Mammary epithelial cell (primary cell): ENCODE measurements at regions not wholly inside any gene's neighbourhood (a gene's known extent, or its start where the extent isn't known, plus 50 kb on each side); places are given as distances from the start of the nearest gene placed in this dataset.

Experiments
- EZH2 ChIP-seq: IDR thresholded peaks from 2 replicates; pipeline ENCODE4 v1.6.1; 2012; ENCODE audit warnings: low read length, inconsistent platforms, borderline replicate concordance
- TF ChIP-seq, protein P1 (sequence below), 2 donors: IDR thresholded peaks in 1 of 2; conservative IDR thresholded peaks in 1 of 2; 2 replicates each; pipeline ENCODE4 v1.5.1; 2011 to 2012; ENCODE audit warnings: inconsistent platforms in 2 of 2, low read length in 2 of 2, mild to moderate bottlenecking in 2 of 2, control low read depth in 1 of 2, low read depth in 1 of 2; ENCODE audit not compliant: insufficient read depth in 1 of 2; ENCODE audit errors: extremely low read depth in 1 of 2

DNA sequence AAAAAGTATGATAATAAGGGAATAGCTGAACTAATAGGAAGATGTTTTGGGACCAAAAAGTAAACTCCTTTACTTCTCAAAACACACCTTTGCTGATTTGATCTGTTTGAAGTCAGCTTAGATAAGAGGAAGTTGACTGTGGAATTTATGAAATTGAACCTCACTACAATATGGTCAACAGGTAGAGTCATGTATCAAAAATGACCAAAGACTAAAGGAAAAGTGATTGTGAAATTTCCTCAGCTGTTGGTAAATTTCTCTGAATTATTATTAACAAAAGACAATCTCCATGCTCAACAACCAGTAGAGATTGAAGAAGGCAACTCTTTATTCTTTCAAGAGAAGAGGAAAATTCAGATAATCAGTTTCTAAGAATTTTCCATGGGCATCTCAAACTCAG, 826.5 kb downstream of the KCNA4 start:
- TF ChIP-seq, protein P1, sequence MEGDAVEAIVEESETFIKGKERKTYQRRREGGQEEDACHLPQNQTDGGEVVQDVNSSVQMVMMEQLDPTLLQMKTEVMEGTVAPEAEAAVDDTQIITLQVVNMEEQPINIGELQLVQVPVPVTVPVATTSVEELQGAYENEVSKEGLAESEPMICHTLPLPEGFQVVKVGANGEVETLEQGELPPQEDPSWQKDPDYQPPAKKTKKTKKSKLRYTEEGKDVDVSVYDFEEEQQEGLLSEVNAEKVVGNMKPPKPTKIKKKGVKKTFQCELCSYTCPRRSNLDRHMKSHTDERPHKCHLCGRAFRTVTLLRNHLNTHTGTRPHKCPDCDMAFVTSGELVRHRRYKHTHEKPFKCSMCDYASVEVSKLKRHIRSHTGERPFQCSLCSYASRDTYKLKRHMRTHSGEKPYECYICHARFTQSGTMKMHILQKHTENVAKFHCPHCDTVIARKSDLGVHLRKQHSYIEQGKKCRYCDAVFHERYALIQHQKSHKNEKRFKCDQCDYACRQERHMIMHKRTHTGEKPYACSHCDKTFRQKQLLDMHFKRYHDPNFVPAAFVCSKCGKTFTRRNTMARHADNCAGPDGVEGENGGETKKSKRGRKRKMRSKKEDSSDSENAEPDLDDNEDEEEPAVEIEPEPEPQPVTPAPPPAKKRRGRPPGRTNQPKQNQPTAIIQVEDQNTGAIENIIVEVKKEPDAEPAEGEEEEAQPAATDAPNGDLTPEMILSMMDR (conservative IDR thresholded peaks at IDR 0.05 in 1 of 2, IDR thresholded peaks at IDR 0.05 in 1 of 2; ENCODE audit: extremely low read depth in 1 of 2, insufficient read depth in 1 of 2, low read depth in 1 of 2, low read length in 2 of 2) = no peak
- TF ChIP-seq EZH2 = no peak
